GM12873 (cell line): ENCODE measurements at regions not wholly inside any gene's neighbourhood (a gene's known extent, or its start where the extent isn't known, plus 50 kb on each side); places are given as distances from the start of the nearest gene placed in this dataset.

Source experiments
- TF ChIP-seq, protein P1 (sequence below): IDR thresholded peaks from 2 replicates; pipeline ENCODE4 v1.5.1; 2012; ENCODE audit warnings: low read depth, mild to moderate bottlenecking, moderate library complexity, low read length, control low read depth; ENCODE audit not compliant: insufficient read depth; ENCODE audit errors: missing control alignments

GRCh38 chr21:23045955-23046354 is 2047.7 kb downstream of the NCAM2 start:
- TF ChIP-seq, protein P1, sequence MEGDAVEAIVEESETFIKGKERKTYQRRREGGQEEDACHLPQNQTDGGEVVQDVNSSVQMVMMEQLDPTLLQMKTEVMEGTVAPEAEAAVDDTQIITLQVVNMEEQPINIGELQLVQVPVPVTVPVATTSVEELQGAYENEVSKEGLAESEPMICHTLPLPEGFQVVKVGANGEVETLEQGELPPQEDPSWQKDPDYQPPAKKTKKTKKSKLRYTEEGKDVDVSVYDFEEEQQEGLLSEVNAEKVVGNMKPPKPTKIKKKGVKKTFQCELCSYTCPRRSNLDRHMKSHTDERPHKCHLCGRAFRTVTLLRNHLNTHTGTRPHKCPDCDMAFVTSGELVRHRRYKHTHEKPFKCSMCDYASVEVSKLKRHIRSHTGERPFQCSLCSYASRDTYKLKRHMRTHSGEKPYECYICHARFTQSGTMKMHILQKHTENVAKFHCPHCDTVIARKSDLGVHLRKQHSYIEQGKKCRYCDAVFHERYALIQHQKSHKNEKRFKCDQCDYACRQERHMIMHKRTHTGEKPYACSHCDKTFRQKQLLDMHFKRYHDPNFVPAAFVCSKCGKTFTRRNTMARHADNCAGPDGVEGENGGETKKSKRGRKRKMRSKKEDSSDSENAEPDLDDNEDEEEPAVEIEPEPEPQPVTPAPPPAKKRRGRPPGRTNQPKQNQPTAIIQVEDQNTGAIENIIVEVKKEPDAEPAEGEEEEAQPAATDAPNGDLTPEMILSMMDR: no peak

DNA sequence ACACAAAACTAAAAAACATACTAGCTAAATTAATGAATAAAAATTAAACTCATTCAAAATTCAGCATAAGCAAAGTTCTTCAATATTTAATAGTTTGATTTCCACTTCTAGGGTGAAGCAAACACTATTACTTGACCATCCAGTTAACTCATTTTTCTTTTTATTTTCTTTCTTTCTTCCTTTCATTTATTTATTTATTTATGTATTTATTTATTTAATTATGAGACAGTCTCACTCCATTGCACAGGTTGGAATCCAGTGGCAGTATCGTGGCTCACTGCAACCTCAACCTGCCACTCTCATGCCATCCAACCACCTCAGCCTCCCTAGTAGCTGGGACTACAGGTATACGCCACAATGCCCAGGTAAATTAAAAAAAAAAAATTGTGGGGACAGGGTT is 2069.5 kb downstream of the NCAM2 start:
- TF ChIP-seq, protein P1: no peak

DNA sequence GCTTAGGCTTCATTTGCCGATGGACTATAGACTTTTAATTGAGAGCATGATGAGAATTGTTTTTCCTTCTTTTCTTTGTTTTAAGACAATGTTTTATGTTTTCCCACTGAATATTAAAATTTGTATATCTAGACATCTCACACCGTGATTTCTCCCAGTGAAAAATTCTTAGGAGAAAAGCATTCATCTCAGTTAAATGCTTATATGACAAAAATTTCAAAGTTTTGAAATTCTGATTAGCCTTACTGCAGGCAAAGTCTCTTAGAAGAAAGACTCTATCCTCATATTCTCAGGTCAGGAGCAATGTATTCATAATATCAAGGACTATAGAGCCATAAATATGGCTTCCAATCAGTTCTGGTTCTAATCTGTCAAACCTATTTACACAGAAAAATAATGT is 2085.0 kb downstream of the NCAM2 start:
- TF ChIP-seq, protein P1: no peak

- TF ChIP-seq, protein P1: no peak
Measured at GRCh38 chr21:23093259-23093658, 2095.1 kb downstream of the NCAM2 start.

- TF ChIP-seq, protein P1: no peak
Measured at GRCh38 chr21:23099185-23099584, 2101.0 kb downstream of the NCAM2 start.

- TF ChIP-seq, protein P1: no peak
Measured at GRCh38 chr21:23101111-23101510, 2102.9 kb downstream of the NCAM2 start.

GRCh38 chr21:23108533-23108932 is 2110.3 kb downstream of the NCAM2 start:
- TF ChIP-seq, protein P1: no peak
